SJSA1 (cell line): ENCODE measurements at regions not wholly inside any gene's neighbourhood (a gene's known extent, or its start where the extent isn't known, plus 50 kb on each side); places are given as distances from the start of the nearest gene placed in this dataset.
"Not testable (repeated sequence)": the region's sequence is repeated elsewhere in the genome, so short reads cannot be mapped to it uniquely, and the experiment has no call there.

Experiments used
- DNase-seq, 2 experiments: peaks; one replicate each; pipeline ENCODE4 v3.0.0-alpha.2; 2015 to 2020; ENCODE audit warnings: low spot score in 2 of 2, low read depth in 1 of 2
- H3K27ac ChIP-seq: fragments of 250-450 bp; sonication (Bioruptor Pico); 2 replicates; pipeline ENCODE4 v1.5.1; 2020; ENCODE audit warnings: mild to moderate bottlenecking, moderate library complexity
- H3K27me3 ChIP-seq: fragments of 250-450 bp; sonication (Bioruptor Pico); replicated peaks from 2 replicates; pipeline ENCODE4 v1.5.1; 2020; ENCODE audit warnings: mild to moderate bottlenecking, moderate library complexity
- H3K36me3 ChIP-seq: fragments of 250-450 bp; sonication (Bioruptor Pico); 2 replicates; pipeline ENCODE4 v1.5.1; 2020; ENCODE audit warnings: mild to moderate bottlenecking
- H3K4me1 ChIP-seq: fragments of 250-450 bp; sonication (Bioruptor Pico); replicated peaks from 2 replicates; pipeline ENCODE4 v1.6.1; 2021; ENCODE audit warnings: mild to moderate bottlenecking
- H3K4me3 ChIP-seq: fragments of 250-450 bp; sonication (Bioruptor Pico); 2 replicates; pipeline ENCODE4 v1.5.1; 2020; ENCODE audit warnings: mild to moderate bottlenecking
- H3K9me3 ChIP-seq: fragments of 250-450 bp; sonication (Bioruptor Pico); replicated peaks from 2 replicates; pipeline ENCODE4 v1.5.1; 2020; ENCODE audit warnings: mild to moderate bottlenecking

DNA sequence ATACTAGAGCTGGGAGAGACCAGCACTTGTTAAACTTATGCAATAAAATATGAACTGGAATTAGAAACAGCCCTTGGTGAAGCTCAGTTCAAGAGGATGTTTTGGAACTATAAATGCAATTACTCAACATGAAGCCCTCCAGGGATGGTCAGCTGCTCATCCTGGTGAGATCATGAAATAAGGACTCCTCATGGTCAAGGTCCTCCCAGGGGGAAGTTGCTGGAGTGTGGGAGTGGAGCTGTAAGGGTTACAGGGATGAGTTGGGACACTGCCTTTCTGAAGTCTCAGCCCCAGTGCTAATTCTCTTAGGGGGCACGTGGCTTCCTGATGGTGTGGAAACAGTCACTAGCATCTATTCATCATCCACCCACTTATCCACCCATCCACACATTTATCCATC is 301.7 kb upstream of the SFSWAP start:
- Histone ChIP-seq H3K36me3 (no peaks in the 10 kb centered on the region), H3K4me3 (no peak overlapping the region), H3K27ac (no peak overlapping the region), H3K9me3 (no peaks in the 10 kb centered on the region), H3K4me1 (no peaks in the 10 kb centered on the region), H3K27me3 (no peaks in the 10 kb centered on the region)
- no peak for DNase-seq

DNA sequence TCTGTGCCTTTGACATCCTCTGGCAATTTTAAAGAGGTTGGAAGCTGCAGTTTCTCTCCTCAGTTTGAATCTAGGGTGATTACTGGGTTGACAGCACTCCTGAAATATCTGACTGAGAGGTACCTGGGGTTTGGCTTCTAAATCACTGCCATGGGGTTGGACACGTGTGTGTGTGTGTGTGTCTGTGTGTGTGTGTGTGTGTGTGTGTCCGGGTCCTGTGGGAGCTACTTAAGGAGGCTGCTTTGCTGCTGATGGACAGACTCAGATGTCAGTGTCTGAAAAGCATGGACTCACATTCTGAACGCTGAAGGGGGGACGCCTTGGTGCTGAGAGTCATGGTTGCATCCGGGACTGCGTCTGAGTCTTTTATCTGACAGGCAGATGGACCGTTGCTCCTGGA is 299.1 kb upstream of the SFSWAP start:
- not testable (repeated sequence) for H3K27me3 ChIP-seq, H3K27ac ChIP-seq, H3K36me3 ChIP-seq, H3K9me3 ChIP-seq, H3K4me3 ChIP-seq, H3K4me1 ChIP-seq, DNase-seq

DNA sequence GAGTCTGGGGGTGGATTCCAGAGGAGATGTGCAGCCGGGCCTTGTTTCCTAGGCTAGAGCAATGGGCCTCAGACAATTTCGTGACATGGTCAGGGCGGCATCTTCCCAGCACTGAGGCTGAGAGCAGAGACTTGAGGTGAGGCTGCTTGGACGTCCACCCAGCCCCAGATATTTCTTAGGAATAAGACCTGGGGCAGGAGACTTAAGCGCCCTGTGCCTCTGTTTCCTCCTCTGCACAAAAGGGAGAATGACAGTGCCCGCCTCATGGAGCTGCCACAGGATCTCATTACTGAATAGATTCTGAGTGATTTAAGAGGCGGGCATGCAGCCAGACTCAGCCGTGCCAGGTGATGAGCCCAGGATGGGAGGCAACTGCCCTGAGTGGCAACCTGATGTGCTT is 297.9 kb upstream of the SFSWAP start:
- Histone ChIP-seq H3K36me3 (no peaks in the 10 kb centered on the region), H3K4me3 (no peak overlapping the region), H3K4me1 (no peaks in the 10 kb centered on the region), H3K27me3 (no peaks in the 10 kb centered on the region), H3K27ac (no peak overlapping the region), H3K9me3 (no peaks in the 10 kb centered on the region)
- DNase-seq, result no peak

DNA sequence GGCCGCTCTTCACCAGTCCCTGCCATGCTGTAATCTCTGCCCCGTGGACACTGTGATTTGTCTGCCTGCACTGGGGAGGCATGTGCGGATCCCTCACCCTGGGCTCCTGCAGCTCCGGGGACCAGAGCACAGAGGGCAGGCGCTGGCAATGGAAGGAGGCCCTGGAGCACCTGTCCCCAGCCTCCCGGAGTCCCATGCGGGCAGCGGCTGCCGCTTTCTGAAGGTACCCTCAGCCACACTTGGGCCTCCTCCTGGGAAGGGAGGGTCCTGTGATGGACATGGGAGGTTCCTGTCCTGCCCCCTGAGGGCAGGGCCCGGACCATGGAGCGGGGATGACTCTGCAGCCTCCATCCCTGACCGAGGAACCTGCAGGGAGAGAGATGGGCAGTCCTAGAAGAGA is 297.4 kb upstream of the SFSWAP start:
- Histone ChIP-seq H3K4me1 (no peaks in the 10 kb centered on the region), H3K27ac (no peak overlapping the region), H3K9me3 (no peaks in the 10 kb centered on the region), H3K27me3 (no peaks in the 10 kb centered on the region), H3K4me3 (no peak overlapping the region), H3K36me3 (no peaks in the 10 kb centered on the region)
- DNase-seq, result no peak

DNA sequence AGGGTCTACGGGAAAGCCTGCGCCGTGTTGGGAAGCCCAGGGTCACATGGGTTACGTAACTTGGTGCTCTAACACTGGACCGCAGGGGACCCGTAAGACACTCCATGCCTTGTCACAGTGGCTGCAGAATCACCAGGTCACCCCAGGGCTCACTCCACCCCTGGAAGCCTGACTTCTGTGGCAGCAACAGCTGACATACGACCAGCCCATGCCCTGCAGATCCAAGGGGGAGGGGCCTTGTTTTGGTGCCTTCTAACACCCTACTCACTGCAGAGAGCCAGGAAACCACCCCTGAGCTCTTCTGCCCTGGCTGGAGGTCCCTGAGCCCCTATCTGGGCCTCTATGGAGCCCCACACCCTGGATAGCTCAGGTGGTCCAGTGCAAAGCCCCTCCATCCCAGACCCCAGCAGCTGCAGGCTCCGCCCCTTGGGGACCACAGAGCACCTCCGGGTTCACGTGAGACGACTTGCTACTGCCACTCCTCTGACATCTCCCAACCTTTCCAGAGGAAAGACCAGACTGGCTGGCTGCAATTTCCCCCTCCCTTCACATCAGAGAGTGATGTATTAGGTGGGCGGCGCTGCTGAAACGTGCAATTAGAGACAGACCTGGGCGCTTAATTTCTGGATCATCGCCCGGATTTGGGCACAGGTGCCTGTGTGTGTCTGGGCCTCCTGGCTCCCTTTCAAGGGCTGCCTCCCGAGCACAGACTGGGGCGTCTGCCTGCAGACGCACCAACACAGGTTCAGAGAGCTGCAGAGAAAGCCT is 296.6 kb upstream of the SFSWAP start:
- not testable (repeated sequence) for H3K27me3 ChIP-seq, H3K4me1 ChIP-seq, H3K9me3 ChIP-seq, DNase-seq, H3K36me3 ChIP-seq, H3K4me3 ChIP-seq, H3K27ac ChIP-seq

DNA sequence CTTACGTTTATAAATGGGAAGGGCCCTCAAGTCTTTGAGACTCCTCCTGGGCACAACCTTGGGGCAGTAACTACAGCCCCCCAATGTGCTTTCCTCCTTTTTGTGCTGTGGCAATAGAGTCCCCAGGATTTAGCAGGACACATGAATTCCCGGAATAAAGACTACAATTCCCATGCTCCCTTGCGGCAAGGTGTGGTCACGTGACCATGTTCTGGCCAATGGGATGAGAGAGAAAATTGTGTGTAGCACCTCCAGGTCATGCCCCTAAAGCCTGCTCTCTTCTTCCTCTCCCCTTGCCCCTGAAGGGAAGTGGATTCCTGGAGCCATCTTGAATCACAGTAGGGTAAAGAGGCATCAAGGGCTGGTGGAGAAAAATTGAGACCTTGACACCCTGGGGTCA is 295.1 kb upstream of the SFSWAP start:
- Histone ChIP-seq H3K27me3 (no peaks in the 10 kb centered on the region), H3K4me3 (no peak overlapping the region), H3K27ac (no peak overlapping the region), H3K9me3 (no peaks in the 10 kb centered on the region), H3K36me3 (no peaks in the 10 kb centered on the region), H3K4me1 (no peaks in the 10 kb centered on the region)
- no peak for DNase-seq

DNA sequence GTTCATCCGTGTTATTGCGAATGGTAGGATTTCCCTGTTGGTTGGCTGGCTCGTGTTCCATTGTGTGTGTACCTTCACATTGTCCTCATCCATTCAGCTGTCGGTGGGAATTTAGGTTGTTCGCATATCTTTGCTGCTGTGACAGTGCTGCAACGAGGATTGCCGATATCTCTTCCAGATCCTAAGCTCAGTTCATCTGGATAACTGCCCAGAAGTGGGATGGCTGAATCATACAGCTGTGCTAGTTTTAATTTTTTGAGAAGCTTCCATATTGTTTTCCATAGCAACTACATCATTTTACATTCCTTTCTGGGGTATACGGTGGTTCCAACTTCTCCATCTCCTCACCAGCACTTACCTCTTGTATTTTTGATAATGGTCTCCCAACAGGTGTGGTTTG is 292.8 kb upstream of the SFSWAP start:
- Histone ChIP-seq H3K4me3 (no peak overlapping the region), H3K27me3 (no peaks in the 10 kb centered on the region), H3K27ac (no peak overlapping the region), H3K9me3 (no peaks in the 10 kb centered on the region), H3K4me1 (no peaks in the 10 kb centered on the region), H3K36me3 (no peaks in the 10 kb centered on the region)
- no peak for DNase-seq

DNA sequence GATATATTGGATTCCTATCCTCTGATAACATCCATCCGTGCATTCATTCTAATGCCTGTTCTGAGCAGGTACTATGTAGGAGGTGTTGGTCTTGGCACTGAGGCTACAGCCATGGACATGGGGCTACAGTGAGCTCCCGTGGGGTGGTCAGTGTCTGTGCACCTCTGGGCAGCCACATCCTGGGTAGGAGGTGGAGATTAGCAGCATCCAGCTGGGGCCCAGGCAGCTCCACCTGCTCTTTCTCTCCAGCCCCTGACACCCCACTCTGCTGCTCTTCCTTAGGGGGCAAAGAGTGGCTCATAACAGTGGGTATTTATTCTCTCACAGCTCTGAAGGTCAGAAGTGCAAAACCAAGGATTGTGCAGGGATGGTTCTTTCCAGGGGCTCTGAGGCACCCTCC is 292.0 kb upstream of the SFSWAP start:
- Histone ChIP-seq H3K27ac (no peak overlapping the region), H3K9me3 (no peaks in the 10 kb centered on the region), H3K36me3 (no peaks in the 10 kb centered on the region), H3K27me3 (no peaks in the 10 kb centered on the region), H3K4me1 (no peaks in the 10 kb centered on the region), H3K4me3 (no peak overlapping the region)
- no peak for DNase-seq

DNA sequence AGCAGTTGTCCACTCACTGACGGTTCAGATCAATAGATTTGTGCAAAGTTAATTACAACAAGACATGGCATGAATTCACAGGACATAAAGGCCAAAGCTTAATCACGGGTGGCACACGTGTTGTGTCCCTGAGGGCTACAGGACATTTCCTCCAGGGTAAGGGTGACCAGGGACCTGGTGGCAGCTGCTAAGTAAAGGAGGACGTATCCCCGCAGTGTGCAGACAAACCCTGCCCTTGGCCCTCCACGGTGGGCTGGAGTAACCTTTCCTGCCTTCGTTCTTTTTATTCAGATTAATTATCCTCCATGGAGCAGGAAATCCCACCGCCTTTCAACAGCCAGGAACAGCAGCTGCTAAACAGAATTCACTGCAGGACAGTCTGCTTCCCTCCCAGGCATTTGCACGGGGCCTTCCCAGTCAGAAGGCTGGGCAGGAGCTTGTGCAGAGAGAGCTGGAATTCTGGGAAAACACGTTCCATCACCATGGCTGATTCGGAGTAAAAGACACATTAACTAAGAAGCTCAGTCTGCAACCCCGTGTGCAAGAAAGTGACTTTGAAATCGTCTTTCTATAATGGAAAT is 289.9 kb upstream of the SFSWAP start:
- H3K9me3 ChIP-seq, result no peaks in the 10 kb centered on the region
- no peaks in the 10 kb centered on the region for H3K27me3 ChIP-seq
- H3K4me3 ChIP-seq, result no peak overlapping the region
- no peak overlapping the region for H3K27ac ChIP-seq
- no peaks in the 10 kb centered on the region for H3K4me1 ChIP-seq
- DNase-seq, result no peak
- H3K36me3 ChIP-seq, result no peaks in the 10 kb centered on the region

DNA sequence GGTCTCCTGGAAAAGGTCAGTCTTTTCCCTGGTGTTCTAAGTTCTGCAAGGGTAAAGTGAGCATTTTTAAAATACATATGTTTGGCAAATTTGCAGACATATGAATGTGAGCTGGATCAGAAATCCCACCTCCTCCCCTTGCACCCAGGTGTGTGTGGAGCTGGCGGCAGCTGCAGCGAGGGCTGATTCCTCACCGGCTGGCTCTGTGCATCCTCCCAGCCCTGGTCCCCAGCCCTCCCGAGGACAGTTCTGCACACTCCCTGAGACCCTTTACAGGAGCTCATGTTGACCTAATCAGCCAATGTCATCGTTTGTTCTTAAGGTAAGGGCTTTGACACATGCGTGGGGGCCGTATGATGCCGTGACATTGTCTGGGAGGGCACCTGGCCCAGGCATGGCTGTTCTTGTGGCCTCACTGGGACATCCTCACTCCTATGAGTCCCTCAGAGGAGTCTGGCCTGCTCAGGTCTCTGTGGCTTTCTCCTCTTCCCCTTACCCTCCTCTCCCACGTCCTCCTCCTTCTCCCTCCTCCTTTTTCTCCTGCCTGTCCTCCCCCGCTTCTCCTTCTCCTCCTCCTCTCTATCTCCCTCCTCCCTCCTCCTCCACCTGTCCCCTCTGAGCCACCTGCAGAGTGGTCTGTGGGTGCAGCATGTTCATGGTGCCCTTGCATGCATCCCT is 289.2 kb upstream of the SFSWAP start:
- Histone ChIP-seq H3K9me3 (no peaks in the 10 kb centered on the region), H3K36me3 (no peaks in the 10 kb centered on the region), H3K27ac (no peak overlapping the region), H3K4me3 (no peak overlapping the region), H3K27me3 (no peaks in the 10 kb centered on the region), H3K4me1 (no peaks in the 10 kb centered on the region)
- DNase-seq, result no peak

DNA sequence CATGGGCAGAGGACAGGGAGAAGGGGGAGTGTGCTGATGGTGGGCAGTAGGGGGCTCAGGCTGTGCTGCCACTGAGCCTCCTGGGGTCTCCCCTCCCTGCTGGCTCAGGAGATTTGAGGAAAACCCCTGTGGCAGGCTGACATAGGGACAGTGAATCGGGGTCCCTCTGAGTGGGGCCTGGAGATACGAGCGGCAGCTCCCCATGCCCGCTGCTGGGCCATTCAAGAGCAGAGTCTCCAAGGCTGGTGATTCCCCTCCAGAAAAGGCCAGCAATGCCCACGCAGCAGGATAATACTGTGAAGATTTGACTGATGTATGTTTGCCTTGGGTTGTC is 288.7 kb upstream of the SFSWAP start:
- no peak overlapping the region for H3K4me3 ChIP-seq
- H3K27me3 ChIP-seq, result no peaks in the 10 kb centered on the region
- no peak for DNase-seq
- no peaks in the 10 kb centered on the region for H3K4me1 ChIP-seq
- H3K27ac ChIP-seq, result no peak overlapping the region
- H3K9me3 ChIP-seq, result no peaks in the 10 kb centered on the region
- no peaks in the 10 kb centered on the region for H3K36me3 ChIP-seq

DNA sequence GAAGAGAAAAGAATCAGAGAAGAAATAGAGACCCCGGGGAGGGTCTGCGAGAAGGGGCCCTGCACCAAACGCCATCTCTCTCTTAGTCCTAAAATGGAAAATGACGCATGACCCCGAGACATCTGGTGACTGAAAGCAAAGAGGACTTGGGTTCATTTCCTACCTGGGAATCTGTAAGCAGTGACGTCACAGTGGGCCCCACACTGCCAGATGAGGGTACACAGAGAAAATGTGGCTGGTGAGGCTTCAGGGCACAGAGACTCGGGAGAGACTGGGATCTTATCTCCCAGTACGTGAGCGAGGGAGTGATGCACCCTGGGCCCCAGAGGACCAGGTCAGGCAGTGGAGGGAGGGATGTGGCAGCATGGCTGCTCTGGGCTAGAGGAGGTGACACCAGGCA is 288.1 kb upstream of the SFSWAP start:
- Histone ChIP-seq H3K4me1 (no peaks in the 10 kb centered on the region), H3K9me3 (no peaks in the 10 kb centered on the region), H3K4me3 (no peak overlapping the region), H3K27me3 (no peaks in the 10 kb centered on the region), H3K36me3 (no peaks in the 10 kb centered on the region), H3K27ac (no peak overlapping the region)
- no peak for DNase-seq

DNA sequence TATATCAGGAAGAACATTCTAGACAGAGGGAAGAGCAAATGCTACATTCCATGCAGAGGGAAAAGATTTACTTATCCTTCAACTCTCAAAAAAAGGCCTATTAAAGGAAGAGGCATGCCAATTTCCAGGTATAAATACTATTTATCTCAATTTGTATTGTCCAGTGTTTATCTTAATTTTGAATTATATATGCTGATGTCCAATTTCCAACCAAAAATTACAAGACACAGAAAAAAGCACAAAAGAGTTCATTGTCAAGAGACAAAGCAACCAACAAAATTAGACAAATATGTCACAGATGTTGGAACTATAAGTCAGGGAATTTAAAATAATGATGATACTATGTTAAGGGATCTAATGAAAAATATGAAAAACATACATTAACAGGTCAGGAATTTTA is 286.6 kb upstream of the SFSWAP start:
- Histone ChIP-seq H3K4me3 (no peak overlapping the region), H3K27ac (no peak overlapping the region), H3K9me3 (no peaks in the 10 kb centered on the region), H3K27me3 (no peaks in the 10 kb centered on the region), H3K4me1 (no peaks in the 10 kb centered on the region), H3K36me3 (no peaks in the 10 kb centered on the region)
- DNase-seq, result no peak

DNA sequence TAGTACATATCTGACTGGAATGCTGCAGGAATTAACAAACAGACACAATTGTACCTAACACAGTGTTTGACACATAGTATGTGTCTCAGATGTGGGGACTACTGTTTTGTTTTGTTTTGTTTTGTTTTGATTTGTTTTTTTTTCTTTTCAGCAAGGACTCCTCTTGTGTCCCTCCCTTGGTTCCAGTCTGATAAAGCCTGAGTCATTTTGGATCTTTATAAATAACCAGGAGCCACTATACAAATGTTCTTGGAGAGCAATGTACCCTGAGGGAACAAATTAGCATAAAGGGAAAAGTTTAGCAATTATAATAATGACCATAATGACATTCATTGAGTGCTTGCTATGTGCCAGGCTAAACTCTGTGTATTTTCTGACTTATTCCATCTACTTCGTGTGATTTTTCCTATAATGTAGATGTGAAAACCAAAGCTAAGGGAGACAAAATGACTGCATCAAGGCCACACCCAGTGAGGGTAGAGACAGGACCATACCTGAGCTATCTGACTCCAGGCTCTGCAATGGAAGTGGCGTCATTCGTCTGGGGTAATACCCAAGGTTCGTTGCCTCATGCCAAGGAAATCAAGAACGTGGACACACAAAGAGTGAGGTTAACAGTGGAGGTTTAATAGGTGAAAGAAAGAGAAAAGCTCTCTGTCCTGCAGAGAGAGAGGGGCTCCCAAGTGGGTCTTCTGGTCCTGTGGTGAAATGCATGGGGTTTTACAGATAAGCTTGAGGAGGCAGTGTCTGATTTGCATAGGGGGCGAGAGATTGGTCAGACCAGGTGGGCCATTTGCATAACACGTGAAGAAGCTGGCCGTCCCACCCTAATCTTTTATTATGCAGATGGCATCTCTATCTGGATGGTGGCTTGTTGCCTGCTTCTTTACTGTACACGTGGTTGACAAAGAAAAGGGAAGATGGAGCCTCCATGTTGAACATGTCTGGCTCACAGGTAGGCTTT is 285.5 kb upstream of the SFSWAP start:
- Histone ChIP-seq H3K27ac (no peak overlapping the region), H3K36me3 (no peaks in the 10 kb centered on the region), H3K27me3 (no peaks in the 10 kb centered on the region), H3K4me3 (no peak overlapping the region), H3K4me1 (no peaks in the 10 kb centered on the region), H3K9me3 (no peaks in the 10 kb centered on the region)
- DNase-seq, result no peak
